ENCODE measurements at regions not wholly inside any gene's neighbourhood (a gene's known extent, or its start where the extent isn't known, plus 50 kb on each side); places are given as distances from the start of the nearest gene placed in this dataset.
"Not testable (repeated sequence)": the region's sequence is repeated elsewhere in the genome, so short reads cannot be mapped to it uniquely, and the experiment has no call there.

DNA sequence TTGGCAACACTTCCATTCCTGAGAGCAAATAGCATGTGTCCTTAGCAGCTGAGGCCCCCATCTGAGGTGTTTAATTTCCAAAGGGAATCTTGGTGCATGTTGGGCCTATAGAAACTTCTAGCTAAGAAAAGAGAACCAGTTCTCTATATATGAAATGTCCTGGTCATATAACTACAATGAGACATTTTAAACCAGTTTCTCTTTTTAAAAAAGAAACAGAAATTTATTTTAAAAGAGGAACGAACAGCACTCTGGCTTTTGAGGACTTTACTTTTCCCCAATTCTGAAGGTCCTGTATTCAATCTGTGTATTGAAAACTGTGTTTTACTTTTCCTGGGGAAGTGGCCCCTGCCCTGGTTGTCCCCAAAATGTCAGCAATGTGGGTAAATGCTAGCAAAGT lies 94.0 kb upstream of the FOXN2 start:
- no peak for DNase-seq (ENCODE audit: low read depth)

DNA sequence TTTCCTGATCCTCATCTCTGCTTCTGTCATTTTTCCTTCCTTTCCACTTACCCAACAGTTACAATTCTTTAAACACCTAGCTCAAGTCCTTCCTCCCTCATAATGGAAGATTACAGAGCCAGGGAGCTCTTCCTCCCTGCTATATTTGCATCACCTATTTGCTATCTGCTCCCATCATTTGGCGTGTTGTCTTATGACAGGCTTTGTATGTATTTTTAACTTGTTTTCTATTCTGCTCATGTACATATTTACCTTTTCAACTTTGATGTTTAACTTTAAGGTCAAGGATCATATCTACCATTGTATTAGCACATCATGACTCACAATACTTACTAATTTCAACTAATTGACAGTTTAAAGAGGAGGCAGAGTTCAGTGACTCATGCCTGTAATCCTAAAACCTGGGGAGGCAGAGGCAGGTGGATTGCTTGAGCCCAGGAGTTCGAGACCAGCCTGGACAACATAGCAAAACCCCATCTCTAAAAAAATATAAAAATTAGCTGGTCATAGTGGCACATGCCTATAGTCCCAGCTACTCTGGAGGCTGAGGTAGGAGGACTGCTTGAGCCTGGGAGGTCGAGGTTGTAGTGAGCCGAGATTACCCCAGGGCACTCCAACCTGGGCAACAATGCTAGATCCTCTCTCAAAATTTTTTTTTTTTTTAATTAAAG lies 92.5 kb upstream of the FOXN2 start:
- DNase-seq (ENCODE audit: low read depth) = no peak

DNA sequence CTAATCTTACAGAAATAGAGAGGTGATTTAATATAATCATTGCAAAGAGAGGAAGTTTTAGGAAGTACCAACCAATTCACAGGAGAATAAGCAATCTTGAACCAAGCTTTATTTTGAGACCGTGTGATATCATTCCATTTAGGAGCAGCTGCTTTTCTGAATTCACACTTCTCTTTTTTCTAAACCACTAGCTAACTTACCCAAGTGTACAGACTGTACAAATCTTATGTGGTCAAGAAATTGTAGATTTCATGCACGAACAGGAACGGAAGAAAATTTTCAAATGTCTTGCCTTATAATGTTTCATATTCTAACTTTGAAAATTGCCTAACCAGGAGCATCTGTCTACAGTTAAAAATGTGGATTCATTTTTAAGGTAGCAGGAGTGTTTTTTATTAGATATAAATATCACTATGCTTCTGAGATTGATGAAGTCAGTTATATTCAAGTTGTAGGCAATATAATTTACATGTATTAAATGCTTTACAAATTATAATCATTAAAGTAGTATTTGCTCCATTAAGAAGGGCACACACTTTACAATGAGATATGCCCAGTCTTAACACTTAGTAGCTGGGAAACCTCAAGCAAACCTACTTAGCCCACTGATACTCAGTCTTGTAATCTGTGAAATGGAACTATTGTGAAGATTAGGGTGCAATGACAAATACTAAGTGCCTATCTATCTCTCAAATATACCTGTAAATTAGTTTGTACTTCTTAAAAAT lies 86.7 kb upstream of the FOXN2 start:
- no peak for DNase-seq (ENCODE audit: low read depth)

DNA sequence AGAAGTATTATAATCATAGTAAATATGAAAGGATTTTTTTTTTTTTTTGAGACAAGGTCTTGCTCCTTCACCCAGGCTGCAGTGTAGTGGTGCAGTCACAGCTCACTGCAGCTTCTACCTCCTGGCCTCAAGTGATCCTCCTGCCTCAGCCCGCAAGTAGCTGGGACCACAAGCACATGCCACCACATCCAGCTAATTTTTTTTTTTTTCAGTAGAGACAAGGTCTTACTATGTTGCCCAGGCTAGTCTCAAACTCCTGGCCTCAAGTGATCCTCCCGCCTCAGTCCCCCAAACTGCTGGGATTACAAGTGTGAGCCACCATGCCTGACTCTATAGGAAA lies 86.2 kb upstream of the FOXN2 start:
- DNase-seq (ENCODE audit: low read depth) = no peak

DNA sequence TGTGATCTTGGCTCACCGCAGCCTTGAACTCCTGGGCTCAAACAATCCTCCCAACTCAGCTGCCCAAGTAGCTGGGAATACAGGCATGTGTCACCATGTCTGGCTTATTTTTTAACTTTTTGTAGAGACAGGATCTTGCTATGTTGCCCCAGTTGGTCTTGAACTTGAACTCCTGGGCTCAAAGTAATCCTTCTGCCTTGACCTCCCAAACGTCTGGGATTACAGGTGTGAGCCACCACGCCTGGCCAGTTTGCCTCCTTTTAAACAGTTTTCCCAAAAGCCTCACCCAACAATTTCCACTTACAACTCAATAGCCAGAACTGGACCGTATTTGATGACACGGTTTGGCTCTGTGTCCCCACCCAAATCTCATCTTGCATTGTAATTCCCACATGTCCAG lies 85.4 kb upstream of the FOXN2 start:
- no peak for DNase-seq (ENCODE audit: low read depth)

DNA sequence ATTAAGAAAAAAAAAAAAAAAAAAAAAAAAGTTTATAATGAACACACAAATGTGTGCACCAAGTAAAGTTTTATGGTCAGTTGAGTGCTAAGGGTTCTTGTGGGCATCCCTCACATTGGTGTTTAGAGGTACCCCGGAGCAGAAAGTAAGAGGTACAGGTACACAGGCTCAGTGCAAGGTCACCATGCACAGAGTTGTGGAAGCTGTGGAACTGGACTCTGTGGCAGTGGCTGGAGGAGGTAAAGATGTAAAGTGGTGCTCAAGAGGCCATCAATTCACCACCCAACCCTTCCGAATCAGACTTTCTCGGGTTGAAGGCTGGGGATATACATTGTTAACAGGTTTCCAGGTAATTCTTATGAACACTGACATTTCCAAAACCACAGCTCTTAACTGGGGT lies 83.6 kb upstream of the FOXN2 start:
- no peak for DNase-seq (ENCODE audit: low read depth)

DNA sequence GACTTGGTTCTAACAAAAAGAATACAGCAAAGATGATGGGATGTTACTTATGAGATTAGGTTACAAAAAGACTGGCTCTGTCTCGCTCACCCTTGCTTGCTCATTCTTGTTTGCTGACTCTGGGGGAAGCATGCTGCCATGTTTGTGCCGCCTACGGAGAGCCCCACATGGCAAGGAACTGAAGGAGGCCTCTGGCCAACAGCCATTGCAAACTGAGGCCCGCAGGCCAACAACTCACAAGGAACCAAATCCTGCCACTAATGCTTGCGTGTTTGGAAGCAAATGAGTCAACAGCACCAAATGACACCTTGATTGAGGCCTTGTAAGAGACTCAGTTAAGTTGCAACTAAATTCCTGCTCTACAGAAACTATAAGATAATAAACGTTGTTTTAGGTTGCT lies 82.1 kb upstream of the FOXN2 start:
- DNase-seq (ENCODE audit: low read depth) = no peak

DNA sequence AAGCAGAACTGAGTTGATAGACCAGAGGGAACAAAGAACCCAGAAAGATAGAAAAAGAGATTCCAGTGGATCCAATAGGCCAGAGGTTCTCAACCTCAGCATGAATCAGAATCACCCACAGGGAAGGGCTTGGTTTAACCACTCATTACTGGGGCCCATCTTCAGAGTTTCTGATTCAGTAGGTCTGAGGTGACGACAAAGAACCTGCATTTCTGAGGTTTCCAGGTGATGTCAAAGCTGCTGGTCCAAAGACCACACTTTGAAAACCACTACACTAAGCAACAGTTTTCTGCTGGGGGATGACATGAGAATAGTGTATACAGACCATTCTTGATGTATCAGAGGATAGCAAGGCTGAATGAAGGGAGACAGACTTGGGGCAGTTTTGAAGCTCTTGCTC lies 81.5 kb upstream of the FOXN2 start:
- no peak for DNase-seq (ENCODE audit: low read depth)

DNA sequence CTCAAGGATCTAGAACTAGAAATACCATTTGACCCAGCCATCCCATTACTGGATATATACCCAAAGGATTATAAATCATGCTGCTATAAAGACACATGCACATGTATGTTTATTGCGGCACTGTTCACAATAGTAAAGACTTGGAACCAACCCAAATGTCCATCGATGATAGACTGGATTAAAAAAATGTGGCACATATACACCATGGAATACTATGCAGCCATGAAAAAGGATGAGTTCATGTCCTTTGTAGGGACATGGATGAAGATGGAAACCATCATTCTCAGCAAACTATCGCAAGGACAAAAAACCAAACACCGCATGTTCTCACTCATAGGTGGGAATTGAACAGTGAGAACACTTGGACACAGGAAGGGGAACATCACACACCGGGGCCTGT lies 80.7 kb upstream of the FOXN2 start:
- DNase-seq (ENCODE audit: low read depth) = not testable (repeated sequence)

DNA sequence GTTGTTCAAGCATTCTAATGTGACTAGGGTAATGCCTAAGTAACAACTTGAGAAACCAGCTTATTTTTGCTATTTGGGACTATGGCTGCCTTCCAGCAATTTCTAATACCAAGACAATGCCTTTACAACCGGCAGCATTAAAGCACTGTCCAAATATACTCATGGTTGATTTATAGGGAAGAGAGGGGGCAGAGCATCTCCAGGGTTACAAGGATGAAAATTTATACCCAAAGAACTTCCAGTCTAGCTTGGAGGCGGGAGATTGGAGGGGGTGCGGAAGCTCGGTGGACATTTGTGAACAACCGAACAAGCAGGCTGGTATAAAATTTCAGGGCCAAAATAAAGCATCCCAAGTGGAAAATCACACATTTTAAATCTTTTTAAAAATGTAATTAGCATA lies 79.4 kb upstream of the FOXN2 start:
- no peak for DNase-seq (ENCODE audit: low read depth)

DNA sequence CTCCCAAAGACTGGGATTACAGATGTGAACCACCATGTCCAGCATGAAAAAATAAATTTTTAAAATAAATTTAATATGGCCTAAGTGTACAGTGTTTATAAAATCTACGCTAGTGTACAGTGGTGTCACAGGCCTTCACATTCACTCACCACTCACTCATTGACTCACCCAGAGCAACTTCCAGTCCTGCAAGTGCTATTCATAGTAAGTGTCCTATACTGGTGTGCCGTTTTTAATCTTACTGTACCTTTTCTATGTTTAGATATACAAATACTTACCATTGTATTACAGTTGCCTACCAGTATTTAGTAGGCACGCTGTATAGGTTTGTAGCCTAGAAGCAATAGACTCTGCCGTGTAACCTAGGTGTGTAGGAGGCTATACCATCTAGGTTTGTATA lies 76.1 kb upstream of the FOXN2 start:
- DNase-seq (ENCODE audit: low read depth) = no peak

DNA sequence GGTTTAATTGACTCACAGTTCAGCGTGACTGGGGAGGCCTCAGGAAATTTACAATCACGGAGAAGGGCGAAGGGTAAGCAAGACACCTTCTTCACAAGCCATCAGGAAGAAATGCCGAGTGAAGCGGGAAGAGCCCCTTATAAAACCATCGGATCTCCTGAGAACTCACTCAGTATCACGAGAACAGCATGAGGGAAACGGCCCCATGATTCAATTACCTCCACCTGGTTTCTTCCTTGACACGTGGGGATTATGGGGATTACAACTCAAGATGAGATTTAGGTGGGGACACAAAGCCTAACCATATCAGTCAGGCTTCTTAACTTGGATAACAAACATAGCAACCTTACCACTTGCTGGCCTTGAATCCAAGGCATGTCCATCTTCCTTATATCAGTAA lies 73.6 kb upstream of the FOXN2 start:
- no peak for DNase-seq (ENCODE audit: low read depth)

DNA sequence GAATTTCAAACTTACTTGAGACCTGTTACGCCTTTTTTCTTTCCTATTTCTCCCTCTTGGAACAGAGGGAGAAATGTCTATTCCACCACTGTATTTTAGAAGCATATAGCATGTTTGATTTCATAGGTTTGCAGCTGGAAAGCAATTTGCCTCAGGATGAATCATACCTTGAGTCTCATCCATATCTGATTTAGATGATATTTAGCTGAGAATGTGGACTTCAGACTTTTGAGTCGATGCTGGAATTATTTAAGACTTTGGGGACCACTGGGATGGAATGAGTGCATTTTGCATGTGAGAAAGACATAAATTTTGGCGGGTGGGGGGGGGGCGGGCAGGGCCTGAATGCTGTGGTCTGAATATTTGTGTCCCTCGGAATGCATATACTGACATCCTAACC lies 67.3 kb upstream of the FOXN2 start:
- no peak for DNase-seq (ENCODE audit: low read depth)

DNA sequence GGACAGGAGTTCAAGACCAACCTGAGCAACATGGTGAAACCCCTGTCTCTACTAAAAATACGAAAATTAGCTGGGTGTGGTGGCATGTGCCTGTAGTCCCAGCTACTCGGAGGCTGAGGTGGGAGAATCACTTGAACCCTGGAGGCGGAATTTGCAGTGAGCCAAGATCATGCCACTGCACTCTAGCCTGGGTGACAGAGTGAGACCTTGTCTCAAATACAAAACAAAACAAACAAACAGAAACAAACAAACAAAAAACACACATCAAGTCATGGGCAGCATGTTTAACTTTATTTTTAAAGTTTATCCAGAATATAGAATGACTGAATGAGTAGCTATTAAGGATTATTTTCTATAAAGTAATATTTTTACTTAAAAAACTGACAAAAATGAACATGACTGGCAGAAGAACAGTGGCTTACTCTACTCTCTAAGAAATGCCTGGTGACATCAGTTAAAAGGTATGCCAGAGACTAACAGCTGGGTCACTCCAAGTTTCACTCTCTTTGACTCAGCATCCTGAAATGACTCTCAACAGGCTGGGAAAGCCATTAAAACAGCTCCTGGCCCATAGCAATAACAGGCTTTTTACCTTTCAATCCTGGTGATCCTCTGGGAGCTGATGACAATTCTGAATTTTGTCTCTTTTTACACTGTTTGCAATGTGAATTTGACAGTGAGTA lies 66.1 kb upstream of the FOXN2 start:
- DNase-seq (ENCODE audit: low read depth) = no peak

DNA sequence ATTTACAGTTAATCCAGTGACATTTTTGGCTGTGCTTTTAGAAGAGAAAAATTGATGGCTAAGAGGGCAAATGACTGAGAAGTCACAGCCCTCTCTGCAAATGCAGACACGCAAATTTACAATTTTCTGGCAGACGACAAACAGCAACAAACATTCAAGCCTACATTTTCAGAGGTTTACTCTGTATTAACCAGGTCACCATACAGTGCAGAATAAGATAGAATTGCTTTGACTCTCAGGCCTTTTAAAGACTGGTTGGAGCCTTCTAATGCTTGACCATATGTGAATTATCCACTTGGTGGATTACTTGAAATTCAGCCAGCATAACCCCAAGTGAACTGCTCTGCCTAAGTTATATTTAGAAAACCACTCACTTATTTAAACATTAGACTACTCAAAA lies 65.5 kb upstream of the FOXN2 start:
- DNase-seq (ENCODE audit: low read depth) = no peak

DNA sequence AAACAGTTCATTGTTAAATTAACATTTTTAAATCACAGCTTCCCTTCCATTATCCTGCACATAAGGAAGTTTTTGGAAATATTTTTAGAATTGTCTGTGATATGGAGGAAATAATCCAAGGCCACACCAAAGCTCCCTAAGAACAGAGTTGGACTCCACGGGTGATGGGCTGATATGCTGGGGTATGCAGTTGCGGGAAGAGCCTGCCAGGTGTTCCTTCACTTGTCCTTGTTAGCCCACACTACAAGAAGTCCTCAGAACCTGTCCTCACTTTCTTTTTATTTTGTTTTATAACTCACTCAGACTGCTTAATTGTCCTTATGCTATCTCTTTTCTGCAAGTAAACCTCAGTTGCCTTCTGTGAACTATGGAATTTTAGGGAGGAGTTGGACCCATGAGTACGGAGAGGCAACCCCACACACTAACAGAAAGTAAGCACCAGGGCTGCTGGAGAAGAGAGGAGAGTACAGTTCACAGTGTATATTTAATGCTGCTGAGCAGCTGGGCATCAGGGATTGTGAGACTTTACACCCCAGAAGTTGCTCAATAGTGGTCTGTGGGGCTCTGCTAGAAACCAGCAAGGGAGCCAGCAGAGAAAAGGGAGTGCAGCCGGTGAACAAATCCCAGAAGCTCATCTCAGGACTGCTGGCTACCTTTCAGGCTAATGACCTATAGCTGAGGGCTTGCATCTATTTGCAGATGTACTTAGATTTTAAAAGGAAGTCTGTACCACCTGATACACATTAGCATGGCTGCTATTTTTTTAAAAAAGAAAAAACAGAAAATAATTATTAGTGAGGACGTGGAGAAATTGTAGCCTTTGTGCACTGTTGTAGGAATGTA lies 64.6 kb upstream of the FOXN2 start:
- DNase-seq (ENCODE audit: low read depth) = no peak

DNA sequence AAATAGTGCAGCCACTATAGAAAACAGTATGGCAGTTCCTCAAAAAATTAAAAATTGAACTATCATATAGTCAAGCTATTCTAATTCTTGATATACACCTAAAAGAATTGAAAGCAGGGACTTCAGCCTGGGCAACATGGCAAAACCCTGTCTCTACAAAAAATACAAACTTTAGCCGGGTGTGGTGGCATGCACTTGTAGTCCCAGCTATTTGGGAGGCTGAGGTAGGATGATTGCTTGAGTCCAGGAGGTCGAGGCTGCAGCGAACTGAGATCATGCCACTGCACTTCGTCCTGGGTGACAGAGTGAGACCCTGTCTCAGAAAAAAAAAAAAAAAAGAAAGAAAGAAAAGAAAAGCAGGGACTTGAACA lies 64.0 kb upstream of the FOXN2 start:
- DNase-seq (ENCODE audit: low read depth) = no peak

DNA sequence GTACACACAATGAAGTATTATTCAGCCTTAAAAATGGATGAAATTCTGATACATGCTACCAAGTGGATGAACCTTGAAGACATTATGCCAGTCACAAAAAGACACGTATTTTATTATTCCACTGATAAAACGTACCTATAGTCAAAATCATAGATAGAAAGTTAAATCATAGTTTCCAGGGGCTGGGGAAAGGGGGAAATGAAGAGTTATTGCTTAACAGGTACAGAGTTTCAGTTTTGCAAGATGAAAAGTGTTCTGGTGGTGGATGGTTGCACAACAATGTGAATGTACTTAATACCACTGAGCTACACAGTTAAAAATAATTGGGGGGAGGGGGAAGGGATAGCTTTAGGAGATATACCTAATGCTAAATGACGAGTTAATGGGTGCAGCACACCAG lies 63.5 kb upstream of the FOXN2 start:
- no peak for DNase-seq (ENCODE audit: low read depth)

DNA sequence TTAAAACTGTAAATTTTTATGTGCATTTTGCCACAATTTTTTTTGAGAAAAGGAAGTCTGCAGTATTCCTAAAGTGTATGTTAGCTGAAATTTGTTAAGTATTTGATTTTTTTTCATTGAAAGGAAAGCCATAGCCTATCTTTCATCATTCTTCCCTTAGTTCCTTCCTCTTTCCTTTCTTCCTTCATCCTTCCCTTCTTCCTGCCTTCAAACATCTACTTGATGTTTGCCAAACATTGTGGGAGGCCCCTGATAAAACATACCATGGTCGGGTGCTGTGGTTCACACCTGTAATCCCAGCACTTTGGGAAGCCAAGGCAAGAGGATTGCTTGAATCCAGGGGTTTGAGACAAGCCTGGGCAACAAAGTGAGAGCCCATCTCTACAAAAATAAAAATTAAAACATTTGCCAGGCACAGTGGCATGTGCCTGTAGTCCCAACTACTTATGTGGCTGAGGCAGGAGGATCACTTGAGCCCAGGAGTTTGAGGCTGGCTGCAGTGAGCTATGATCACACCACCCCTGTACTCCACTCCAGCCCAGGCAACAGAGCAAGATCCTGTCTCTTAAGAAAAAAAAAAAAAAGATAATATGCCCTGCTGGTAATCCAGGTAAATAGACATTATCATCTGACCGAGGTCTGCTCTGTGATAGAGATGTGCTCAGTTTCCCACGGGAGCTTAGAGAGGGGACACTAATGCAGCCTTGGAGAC lies 62.9 kb upstream of the FOXN2 start:
- no peak for DNase-seq (ENCODE audit: low read depth)

DNA sequence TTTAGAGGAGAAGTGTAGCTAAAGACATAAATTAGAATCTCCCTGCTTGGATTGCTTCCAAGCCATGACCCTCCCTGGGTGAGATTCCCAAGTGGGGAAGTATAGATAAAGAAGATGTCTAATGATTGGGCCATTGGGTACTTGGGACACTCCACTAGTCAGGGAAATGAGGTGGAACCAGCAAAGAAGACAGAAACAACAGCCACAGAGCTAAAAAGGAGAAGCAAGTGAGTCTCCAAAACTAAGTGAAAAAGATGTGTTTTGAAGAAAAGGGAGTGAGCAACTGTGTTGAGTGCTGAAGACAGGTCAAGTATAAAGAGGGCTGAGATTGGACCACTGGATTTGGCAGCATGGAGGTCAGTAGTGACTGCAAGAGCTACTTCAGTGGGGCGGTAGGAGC lies 61.2 kb upstream of the FOXN2 start:
- DNase-seq (ENCODE audit: low read depth) = no peak

DNA sequence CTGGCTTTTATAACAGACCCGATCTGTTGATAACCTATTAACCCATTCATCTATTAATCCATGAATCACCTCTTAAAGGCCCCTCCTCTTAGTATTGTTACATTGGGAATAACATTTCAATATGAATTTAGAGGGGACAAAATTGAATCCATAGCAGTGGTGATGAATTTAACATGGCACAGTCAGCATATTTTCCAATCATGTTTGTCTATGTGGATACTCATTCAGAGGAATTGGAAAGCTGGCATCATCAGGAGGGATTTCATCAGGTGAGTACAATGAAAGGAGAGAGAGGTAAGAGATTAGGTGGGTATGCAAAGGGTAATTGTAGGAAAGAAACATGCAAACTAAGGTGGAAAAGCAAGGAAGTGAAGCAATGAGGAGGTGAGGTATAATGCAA lies 59.6 kb upstream of the FOXN2 start:
- no peak for DNase-seq (ENCODE audit: low read depth)

DNA sequence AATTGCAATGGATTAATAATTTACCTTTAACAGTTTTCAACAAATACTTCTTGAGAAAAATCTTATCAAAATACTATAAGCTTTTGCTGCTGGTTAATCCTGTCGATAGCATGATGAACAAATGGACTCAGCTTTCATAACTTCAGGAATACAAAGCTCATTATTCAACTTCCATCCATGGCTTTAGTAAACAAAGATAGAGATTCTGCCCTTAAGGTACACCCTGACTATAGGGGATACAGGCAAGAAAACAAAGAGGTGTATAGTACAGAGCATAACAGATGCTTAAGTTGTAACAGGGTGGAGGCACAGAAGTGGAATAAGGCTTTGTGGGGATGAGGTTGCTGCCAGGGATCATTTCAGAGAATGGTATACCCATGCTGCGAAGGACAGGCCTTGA lies 57.0 kb upstream of the FOXN2 start:
- no peak for DNase-seq (ENCODE audit: low read depth)
